Ishikawa (cell line): ENCODE measurements at regions not wholly inside any gene's neighbourhood (a gene's known extent, or its start where the extent isn't known, plus 50 kb on each side); places are given as distances from the start of the nearest gene placed in this dataset.

Experiments used
- TAF1 ChIP-seq: IDR thresholded peaks from 2 replicates; pipeline ENCODE4 v1.6.1; 2012; ENCODE audit warnings: low read depth, mild to moderate bottlenecking
- TEAD4 ChIP-seq: IDR thresholded peaks from 2 replicates; pipeline ENCODE4 v1.6.1; 2012
- USF1 ChIP-seq: IDR thresholded peaks from 2 replicates; pipeline ENCODE4 v1.6.1; 2012

- no peak for TF ChIP-seq TEAD4
- TF ChIP-seq TAF1, result no peak
- no peak for TF ChIP-seq USF1
Observed at GRCh38 chr3:59149166-59149565, 99.3 kb upstream of the CFAP20DC start.
